ENCODE measurements at regions not wholly inside any gene's neighbourhood (a gene's known extent, or its start where the extent isn't known, plus 50 kb on each side); places are given as distances from the start of the nearest gene placed in this dataset.
"Not testable (repeated sequence)": the region's sequence is repeated elsewhere in the genome, so short reads cannot be mapped to it uniquely, and the experiment has no call there.

GRCh38 chr14:53218161-53218560 lies 65.0 kb upstream of the DDHD1 start:
- Histone ChIP-seq H3K4me1 (ENCODE audit: control insufficient read depth in 1 of 2, insufficient read depth in 1 of 2, low read depth in 1 of 2, low read length in 1 of 2) (peaks cover 5 to 9% of the 10 kb centered on the region in 2 experiments), H3K36me3 (no peaks in the 10 kb centered on the region), H3K9me3 (no peaks in the 10 kb centered on the region), H3K27me3 (peaks cover 4% of the 10 kb centered on the region), H3K27ac (no peak overlapping the region), H3K4me3 (ENCODE audit: low read depth in 1 of 2, low read length in 1 of 2) (peak overlapping the region in 1 of 2 experiments; percentile 49)
- TF ChIP-seq, protein P1, sequence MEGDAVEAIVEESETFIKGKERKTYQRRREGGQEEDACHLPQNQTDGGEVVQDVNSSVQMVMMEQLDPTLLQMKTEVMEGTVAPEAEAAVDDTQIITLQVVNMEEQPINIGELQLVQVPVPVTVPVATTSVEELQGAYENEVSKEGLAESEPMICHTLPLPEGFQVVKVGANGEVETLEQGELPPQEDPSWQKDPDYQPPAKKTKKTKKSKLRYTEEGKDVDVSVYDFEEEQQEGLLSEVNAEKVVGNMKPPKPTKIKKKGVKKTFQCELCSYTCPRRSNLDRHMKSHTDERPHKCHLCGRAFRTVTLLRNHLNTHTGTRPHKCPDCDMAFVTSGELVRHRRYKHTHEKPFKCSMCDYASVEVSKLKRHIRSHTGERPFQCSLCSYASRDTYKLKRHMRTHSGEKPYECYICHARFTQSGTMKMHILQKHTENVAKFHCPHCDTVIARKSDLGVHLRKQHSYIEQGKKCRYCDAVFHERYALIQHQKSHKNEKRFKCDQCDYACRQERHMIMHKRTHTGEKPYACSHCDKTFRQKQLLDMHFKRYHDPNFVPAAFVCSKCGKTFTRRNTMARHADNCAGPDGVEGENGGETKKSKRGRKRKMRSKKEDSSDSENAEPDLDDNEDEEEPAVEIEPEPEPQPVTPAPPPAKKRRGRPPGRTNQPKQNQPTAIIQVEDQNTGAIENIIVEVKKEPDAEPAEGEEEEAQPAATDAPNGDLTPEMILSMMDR (IDR thresholded peaks at IDR 0.05): no peak

DNA sequence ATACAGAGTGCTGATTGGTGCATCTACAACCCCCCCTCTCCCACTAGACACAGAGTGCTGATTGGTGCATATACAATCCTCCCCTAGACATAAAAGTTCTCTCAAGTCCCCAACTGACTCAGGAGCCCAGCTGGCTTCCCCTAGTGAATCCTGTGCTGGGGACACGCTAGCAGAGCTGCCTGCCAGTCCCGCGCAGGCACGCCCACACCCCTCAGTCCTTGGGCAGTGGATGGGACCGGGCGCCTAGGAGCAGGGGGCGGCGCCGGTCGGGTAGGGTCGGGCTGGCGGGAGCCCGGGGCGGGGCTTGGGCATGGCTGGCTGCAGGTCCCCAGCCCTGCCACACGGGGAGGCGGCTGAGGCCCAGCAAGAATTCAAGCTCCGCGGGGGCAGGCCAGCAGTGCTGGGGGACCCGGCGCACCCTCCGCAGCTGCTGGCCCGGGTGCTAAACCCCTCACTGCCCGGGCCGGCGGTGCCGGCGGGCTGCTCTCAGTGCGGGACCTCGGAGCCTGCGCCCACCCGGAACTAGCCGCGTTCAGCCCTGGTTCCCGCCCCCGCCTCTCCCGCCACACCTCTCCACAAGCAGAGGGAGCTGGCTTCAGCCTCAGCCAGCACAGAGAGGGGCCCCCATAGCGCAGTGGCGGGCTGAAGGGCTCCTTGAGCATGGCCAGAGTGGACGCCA lies 64.3 kb upstream of the DDHD1 start:
- Histone ChIP-seq H3K4me3 (ENCODE audit: low read depth in 1 of 2, low read length in 1 of 2) (peak overlapping the region; percentile 31 to 49), H3K36me3 (no peaks in the 10 kb centered on the region), H3K27ac (no peak overlapping the region)

DNA sequence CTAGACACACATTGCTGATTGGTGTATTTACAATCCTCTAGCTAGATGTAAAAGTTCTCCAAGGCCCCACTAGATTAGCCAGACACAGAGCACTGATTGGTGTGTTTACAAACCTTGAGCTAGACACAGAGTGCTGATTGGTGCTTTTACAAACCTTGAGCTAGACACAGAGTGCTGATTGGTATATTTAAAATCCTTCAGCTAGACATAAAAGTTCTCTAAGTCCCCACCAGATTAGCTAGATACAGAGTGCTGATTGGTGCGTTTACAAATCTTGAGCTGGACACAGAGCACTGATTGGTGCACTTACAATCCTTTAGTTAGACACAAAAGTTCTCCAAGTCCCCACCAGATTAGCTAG lies 63.8 kb upstream of the DDHD1 start:
- H3K27me3 ChIP-seq; H3K4me1 ChIP-seq (ENCODE audit: control insufficient read depth in 1 of 2, insufficient read depth in 1 of 2, low read depth in 1 of 2, low read length in 1 of 2); H3K36me3 ChIP-seq; H3K9me3 ChIP-seq; H3K27ac ChIP-seq; H3K4me3 ChIP-seq (ENCODE audit: low read depth in 1 of 2, low read length in 1 of 2): not testable (repeated sequence)

More for the DNA sequence above, 64.3 kb upstream of the DDHD1 start:
- TF ChIP-seq, protein P1 (IDR thresholded peaks at IDR 0.05): peak; percentile 14
- H3K4me1 ChIP-seq (ENCODE audit: control insufficient read depth in 1 of 2, insufficient read depth in 1 of 2, low read depth in 1 of 2, low read length in 1 of 2): peaks cover 5 to 9% of the 10 kb centered on the region in 2 experiments
- peaks cover 4% of the 10 kb centered on the region for H3K27me3 ChIP-seq
- H3K9me3 ChIP-seq: no peaks in the 10 kb centered on the region

GRCh38 chr14:53216478-53216877 lies 63.4 kb upstream of the DDHD1 start:
- not testable (repeated sequence) for H3K4me1 ChIP-seq (ENCODE audit: control insufficient read depth in 1 of 2, insufficient read depth in 1 of 2, low read depth in 1 of 2, low read length in 1 of 2); H3K27ac ChIP-seq; H3K27me3 ChIP-seq; H3K36me3 ChIP-seq; H3K9me3 ChIP-seq; H3K4me3 ChIP-seq (ENCODE audit: low read depth in 1 of 2, low read length in 1 of 2)

- H3K27me3 ChIP-seq: peaks cover 4% of the 10 kb centered on the region
- H3K27ac ChIP-seq: no peak overlapping the region
- TF ChIP-seq, protein P1 (IDR thresholded peaks at IDR 0.05): no peak
- no peaks in the 10 kb centered on the region for H3K36me3 ChIP-seq
- H3K9me3 ChIP-seq: no peaks in the 10 kb centered on the region
- H3K4me1 ChIP-seq (ENCODE audit: control insufficient read depth in 1 of 2, insufficient read depth in 1 of 2, low read depth in 1 of 2, low read length in 1 of 2): peaks cover 5 to 9% of the 10 kb centered on the region in 2 experiments
- no peak overlapping the region for H3K4me3 ChIP-seq (ENCODE audit: low read depth in 1 of 2, low read length in 1 of 2)
Measured at GRCh38 chr14:53215101-53215500, 62.0 kb upstream of the DDHD1 start.

DNA sequence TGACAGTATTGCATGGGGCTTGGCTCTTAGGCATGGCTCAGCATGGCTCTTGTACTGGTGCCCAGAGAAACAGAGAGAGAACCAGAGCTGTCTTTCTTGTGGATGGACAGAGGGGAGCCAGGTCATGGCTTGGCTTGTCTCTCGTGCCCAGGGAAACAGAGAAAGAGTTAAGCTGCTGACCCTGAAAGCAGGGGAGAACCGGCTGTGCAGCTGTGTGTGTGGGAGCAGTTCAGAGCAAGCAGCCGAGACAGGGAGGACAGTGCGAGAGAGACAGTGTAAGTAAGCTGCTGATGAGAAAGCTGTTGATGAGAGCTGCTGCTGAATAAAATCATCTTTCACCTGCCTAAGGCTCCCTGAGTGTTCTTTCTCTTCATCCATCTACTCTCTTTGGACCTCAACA lies 61.3 kb upstream of the DDHD1 start:
- TF ChIP-seq, protein P1 (IDR thresholded peaks at IDR 0.05): no peak
- H3K4me3 ChIP-seq (ENCODE audit: low read depth in 1 of 2, low read length in 1 of 2): no peak overlapping the region
- peaks cover 4% of the 10 kb centered on the region for H3K27me3 ChIP-seq
- no peaks in the 10 kb centered on the region for H3K36me3 ChIP-seq
- peaks cover 5 to 9% of the 10 kb centered on the region in 2 experiments for H3K4me1 ChIP-seq (ENCODE audit: control insufficient read depth in 1 of 2, insufficient read depth in 1 of 2, low read depth in 1 of 2, low read length in 1 of 2)
- H3K9me3 ChIP-seq: no peaks in the 10 kb centered on the region
- no peak overlapping the region for H3K27ac ChIP-seq

Data from neutrophil (primary cell).